ENCODE measurements at regions not wholly inside any gene's neighbourhood (a gene's known extent, or its start where the extent isn't known, plus 50 kb on each side); places are given as distances from the start of the nearest gene placed in this dataset.

GRCh38 chr6:25008707-25009392, 73.1 kb upstream of the RIPOR2 start:
- no peak for TF ChIP-seq CTCF (IDR thresholded peaks at IDR 0.05; ENCODE audit: control extremely low read depth, extremely low read depth)
- Histone ChIP-seq H3K4me1 (ENCODE audit: control insufficient read depth in 5 of 5, insufficient read depth in 5 of 5, low read length in 5 of 5) (peaks cover 0 to 15% (median 5%) of the 10 kb centered on the region in 5 donors), H3K27ac (ENCODE audit: low read depth in 1 of 2, low read length in 1 of 2) (no peak overlapping the region), H3K36me3 (ENCODE audit: control insufficient read depth in 4 of 4, insufficient read depth in 4 of 4, low read length in 4 of 4) (no peaks in the 10 kb centered on the region), H3K27me3 (ENCODE audit: control insufficient read depth in 3 of 3, insufficient read depth in 3 of 3, low read length in 2 of 3) (no peaks in the 10 kb centered on the region), H3K4me3 (no peak overlapping the region), H3K9me3 (ENCODE audit: control insufficient read depth in 4 of 4, insufficient read depth in 3 of 4, low read length in 3 of 4) (peaks cover 0 to 2% (median 0%) of the 10 kb centered on the region in 4 donors), H3K9ac (ENCODE audit: insufficient read depth in 1 of 2, low read length in 2 of 2) (no peak overlapping the region)
- WGBS, 2 donors, result 92 to 93% methylated on average over 4 of the region's 4 CpGs
- DNase-seq, result no peak
- ATAC-seq (ENCODE audit: insufficient read depth, low FRiP score), result no peak

GRCh38 chr6:25009393-25009710, 73.6 kb upstream of the RIPOR2 start:
- Histone ChIP-seq H3K9me3 (ENCODE audit: control insufficient read depth in 4 of 4, insufficient read depth in 3 of 4, low read length in 3 of 4) (peaks cover 0 to 2% (median 0%) of the 10 kb centered on the region in 4 donors), H3K9ac (ENCODE audit: insufficient read depth in 1 of 2, low read length in 2 of 2) (no peak overlapping the region), H3K27ac (ENCODE audit: low read depth in 1 of 2, low read length in 1 of 2) (no peak overlapping the region), H3K4me3 (no peak overlapping the region), H3K36me3 (ENCODE audit: control insufficient read depth in 4 of 4, insufficient read depth in 4 of 4, low read length in 4 of 4) (no peaks in the 10 kb centered on the region), H3K27me3 (ENCODE audit: control insufficient read depth in 3 of 3, insufficient read depth in 3 of 3, low read length in 2 of 3) (no peaks in the 10 kb centered on the region), H3K4me1 (ENCODE audit: control insufficient read depth in 5 of 5, insufficient read depth in 5 of 5, low read length in 5 of 5) (peaks cover 0 to 19% (median 4%) of the 10 kb centered on the region in 5 donors)
- no peak for TF ChIP-seq CTCF (IDR thresholded peaks at IDR 0.05; ENCODE audit: control extremely low read depth, extremely low read depth)
- WGBS, 2 donors, result 86 to 88% methylated on average over 6 of the region's 6 CpGs
- ATAC-seq (ENCODE audit: insufficient read depth, low FRiP score), result no peak
- no peak for DNase-seq

GRCh38 chr6:25010176-25010575, 74.4 kb upstream of the RIPOR2 start:
- H3K36me3 ChIP-seq (ENCODE audit: control insufficient read depth in 4 of 4, insufficient read depth in 4 of 4, low read length in 4 of 4), result no peaks in the 10 kb centered on the region
- no peak overlapping the region for H3K4me3 ChIP-seq
- H3K4me1 ChIP-seq (ENCODE audit: control insufficient read depth in 5 of 5, insufficient read depth in 5 of 5, low read length in 5 of 5), result peaks cover 0 to 25% (median 2%) of the 10 kb centered on the region in 5 donors
- peaks cover 0 to 2% (median 0%) of the 10 kb centered on the region in 4 donors for H3K9me3 ChIP-seq (ENCODE audit: control insufficient read depth in 4 of 4, insufficient read depth in 3 of 4, low read length in 3 of 4)
- no peak overlapping the region for H3K27ac ChIP-seq (ENCODE audit: low read depth in 1 of 2, low read length in 1 of 2)
- DNase-seq (no peak), ATAC-seq (ENCODE audit: insufficient read depth, low FRiP score) (no peak)
- TF ChIP-seq CTCF (IDR thresholded peaks at IDR 0.05; ENCODE audit: control extremely low read depth, extremely low read depth), result no peak
- H3K9ac ChIP-seq (ENCODE audit: insufficient read depth in 1 of 2, low read length in 2 of 2), result no peak overlapping the region
- no peaks in the 10 kb centered on the region for H3K27me3 ChIP-seq (ENCODE audit: control insufficient read depth in 3 of 3, insufficient read depth in 3 of 3, low read length in 2 of 3)
- WGBS, 2 donors, result 91 to 93% methylated on average over 6 of the region's 6 CpGs

All from lung (tissue), 11 donors.